Fibroblast of villous mesenchyme (primary cell): ENCODE measurements at regions not wholly inside any gene's neighbourhood (a gene's known extent, or its start where the extent isn't known, plus 50 kb on each side); places are given as distances from the start of the nearest gene placed in this dataset.

Experiments
- DNase-seq: peaks from one replicate; pipeline ENCODE4 v3.0.0-alpha.2; 2010; ENCODE audit warnings: low read depth
- H3K4me3 ChIP-seq: 2 replicates; pipeline ENCODE4 v1.5.1; 2011; ENCODE audit warnings: low read depth, mild to moderate bottlenecking, low read length
- TF ChIP-seq, protein P1 (sequence below): IDR thresholded peaks from 2 replicates; pipeline ENCODE4 v1.5.1; 2012; ENCODE audit warnings: low read depth, mild to moderate bottlenecking, low read length; ENCODE audit not compliant: insufficient read depth

DNA sequence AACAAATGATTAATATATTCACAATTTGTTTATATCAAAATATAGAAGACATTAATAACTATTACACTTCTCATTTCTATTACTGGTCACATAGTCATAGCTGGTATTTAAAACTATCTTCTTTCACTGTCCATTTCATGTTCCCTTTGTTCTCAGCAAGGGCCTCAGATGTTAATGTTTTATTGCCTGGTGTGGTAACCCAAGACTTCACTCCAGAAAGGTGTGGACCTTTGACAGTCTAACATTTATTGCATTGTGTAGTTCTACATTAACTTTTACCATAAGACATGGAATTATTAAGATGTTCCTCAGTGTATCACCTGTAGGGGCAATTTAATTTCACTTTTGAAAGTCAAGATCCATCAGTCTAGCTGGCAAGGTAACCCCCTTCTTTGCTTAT lies 691.3 kb downstream of the SQOR start:
- no peak overlapping the region for H3K4me3 ChIP-seq
- no peak for DNase-seq
- TF ChIP-seq, protein P1, sequence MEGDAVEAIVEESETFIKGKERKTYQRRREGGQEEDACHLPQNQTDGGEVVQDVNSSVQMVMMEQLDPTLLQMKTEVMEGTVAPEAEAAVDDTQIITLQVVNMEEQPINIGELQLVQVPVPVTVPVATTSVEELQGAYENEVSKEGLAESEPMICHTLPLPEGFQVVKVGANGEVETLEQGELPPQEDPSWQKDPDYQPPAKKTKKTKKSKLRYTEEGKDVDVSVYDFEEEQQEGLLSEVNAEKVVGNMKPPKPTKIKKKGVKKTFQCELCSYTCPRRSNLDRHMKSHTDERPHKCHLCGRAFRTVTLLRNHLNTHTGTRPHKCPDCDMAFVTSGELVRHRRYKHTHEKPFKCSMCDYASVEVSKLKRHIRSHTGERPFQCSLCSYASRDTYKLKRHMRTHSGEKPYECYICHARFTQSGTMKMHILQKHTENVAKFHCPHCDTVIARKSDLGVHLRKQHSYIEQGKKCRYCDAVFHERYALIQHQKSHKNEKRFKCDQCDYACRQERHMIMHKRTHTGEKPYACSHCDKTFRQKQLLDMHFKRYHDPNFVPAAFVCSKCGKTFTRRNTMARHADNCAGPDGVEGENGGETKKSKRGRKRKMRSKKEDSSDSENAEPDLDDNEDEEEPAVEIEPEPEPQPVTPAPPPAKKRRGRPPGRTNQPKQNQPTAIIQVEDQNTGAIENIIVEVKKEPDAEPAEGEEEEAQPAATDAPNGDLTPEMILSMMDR, result no peak

DNA sequence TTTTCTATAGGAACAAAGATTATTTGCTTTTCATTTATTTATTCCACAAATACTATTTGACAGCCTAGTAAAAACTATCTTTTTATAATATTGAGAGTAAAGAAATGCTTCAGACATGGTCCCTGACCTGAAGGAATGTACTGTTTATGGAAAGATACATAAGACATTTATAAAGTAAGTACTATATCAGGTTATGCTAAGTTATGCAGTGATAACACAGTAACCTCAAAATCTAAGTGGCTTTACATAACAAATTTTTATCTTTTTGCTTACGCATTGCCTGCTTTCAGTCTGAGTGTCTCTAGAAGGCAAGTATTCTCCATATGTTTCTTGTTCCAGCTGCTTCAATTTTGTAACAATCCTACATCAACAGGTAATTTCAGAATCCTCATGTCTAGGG lies 694.0 kb downstream of the SQOR start:
- no peak overlapping the region for H3K4me3 ChIP-seq
- no peak for DNase-seq
- TF ChIP-seq, protein P1, result no peak

DNA sequence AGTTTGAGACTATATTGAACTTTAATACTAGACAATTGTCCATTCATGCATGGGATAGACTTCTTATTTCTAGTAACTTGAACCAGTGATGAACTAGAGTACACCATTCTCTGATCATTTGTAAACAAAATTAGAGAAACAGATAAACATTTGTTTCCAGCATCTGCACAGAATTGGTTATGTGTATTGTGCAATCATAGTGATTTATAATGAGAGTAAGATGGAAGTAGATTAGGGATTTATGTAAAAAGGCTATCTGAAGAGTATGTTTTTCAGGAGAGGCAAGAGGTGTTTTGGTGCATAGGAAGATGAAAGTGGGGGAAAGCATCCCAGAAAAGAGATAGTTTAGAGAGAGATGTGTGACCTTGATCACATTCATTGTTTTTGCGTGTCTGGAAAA lies 695.0 kb downstream of the SQOR start:
- TF ChIP-seq, protein P1, result no peak
- DNase-seq, result no peak
- H3K4me3 ChIP-seq, result no peak overlapping the region

DNA sequence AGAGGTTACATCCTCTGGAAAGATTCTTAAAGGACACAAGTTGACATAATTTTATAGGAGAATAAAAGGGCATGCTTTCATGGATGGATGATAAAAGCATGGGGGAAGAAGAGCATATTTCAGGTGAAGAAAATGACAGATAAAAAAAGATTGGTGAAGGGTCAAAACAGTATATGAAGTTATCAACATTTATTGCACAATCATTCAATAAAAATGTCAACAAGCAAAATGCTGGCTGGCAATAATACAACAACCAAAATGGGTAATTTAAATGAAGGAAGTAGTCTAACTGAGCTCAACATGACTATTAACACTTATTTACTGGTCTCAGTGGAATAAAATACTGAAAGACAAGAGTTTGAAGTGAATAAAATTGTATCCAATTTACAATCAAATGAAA lies 696.7 kb downstream of the SQOR start:
- TF ChIP-seq, protein P1, result no peak
- H3K4me3 ChIP-seq, result no peak overlapping the region
- DNase-seq, result no peak

DNA sequence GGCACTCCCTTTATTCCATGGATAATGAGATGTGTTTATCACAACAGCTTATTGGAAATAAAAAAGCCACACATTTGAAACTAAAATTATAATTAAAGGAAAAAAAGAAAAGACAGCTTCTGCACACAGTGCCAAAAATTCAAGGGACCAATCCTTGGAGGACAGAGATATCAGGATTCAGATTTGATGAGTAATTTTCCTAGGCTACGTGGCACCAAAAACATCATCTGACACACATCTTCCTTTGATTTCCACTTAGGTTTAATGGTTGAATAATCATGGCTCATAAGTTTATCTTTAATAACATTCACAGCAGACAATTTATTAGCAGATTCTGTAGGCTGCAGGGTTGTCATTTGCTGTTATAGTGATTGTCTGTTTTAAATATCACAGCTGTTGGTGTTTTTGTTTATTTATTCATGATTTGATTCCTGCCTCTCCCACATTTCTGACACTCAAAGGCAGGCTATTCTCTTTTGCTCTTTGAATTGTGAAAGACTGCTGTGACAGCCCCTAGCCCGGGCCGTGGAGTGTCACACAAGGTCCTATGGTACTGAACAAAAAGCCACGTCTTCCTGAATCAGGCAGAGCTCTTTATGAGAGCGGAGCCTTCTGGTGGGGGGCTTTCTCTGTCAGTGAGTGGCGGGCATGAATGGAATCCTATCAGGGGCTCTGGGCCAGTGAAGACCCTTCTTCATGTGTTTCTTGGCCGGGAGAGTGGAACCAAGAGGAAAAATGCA lies 708.5 kb downstream of the SQOR start:
- no peak overlapping the region for H3K4me3 ChIP-seq
- TF ChIP-seq, protein P1, result no peak
- DNase-seq, result no peak

DNA sequence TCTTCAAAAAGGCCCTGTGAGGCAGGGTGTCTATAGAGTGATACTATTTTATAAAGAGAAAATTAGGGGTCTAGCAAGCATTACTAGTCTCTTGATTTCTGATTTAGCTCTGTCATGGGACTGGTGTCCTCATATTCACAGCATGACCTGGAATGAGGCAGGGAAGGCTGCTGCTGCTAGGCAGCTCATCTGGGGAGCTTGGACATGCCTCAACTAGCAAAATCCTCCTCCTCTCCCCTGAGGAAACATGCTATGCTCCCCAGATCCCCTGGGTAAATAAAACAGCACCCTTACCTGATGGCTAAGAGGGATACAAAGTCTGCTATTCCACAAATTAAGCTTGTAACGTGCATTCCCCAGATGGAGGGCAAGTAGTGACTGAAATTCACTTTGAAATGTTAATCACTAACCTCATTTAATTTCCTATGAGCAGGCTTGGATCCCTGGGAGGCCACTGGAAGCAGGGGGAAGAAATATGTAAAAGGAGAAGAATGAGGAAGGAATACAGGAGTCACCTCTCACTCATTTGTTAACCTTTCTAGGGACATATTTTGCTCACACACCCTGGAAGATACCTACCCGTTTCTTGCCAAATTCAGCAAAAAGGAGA lies 709.4 kb downstream of the SQOR start:
- TF ChIP-seq, protein P1, result no peak

More for the DNA sequence above, 709.4 kb downstream of the SQOR start:
- no peak overlapping the region for H3K4me3 ChIP-seq
- no peak for DNase-seq
